WTC11 (cell line): ENCODE measurements at regions not wholly inside any gene's neighbourhood (a gene's known extent, or its start where the extent isn't known, plus 50 kb on each side); places are given as distances from the start of the nearest gene placed in this dataset.

ENCODE experiments used
- ATAC-seq: fragments of 200-7000 bp; cut with Tn5 transposase; 2 replicates; pipeline ENCODE4 v1.10.0; 2021; ENCODE audit warnings: mild to moderate bottlenecking, moderate library complexity
- CTCF ChIA-PET: fragments of 300-600 bp; sonication (Branson Sonifier 250); formaldehyde crosslinking; loops from one replicate; lab custom pipeline; 2021; ENCODE audit warnings: antibody characterized with exemption; lab: Charles Lee
- POLR2A ChIA-PET: fragments of 350-600 bp; sonication (Branson Sonifier 250); formaldehyde crosslinking; loops from one replicate; lab custom pipeline; 2021; ENCODE audit warnings: antibody characterized with exemption; lab: Charles Lee
- DNase-seq: peaks from one replicate; pipeline ENCODE4 v3.0.0; 2021; ENCODE audit warnings: low spot score
- H3K27ac Mint-ChIP-seq: 2 replicates; pipeline ENCODE4 v1.8.0; 2021; ENCODE audit warnings: mixed read lengths
- H3K27me3 Mint-ChIP-seq: 2 replicates; pipeline ENCODE4 v1.8.0; 2021; ENCODE audit warnings: low read depth, mild to moderate bottlenecking, moderate library complexity, mixed read lengths
- H3K36me3 Mint-ChIP-seq: 2 replicates; pipeline ENCODE4 v1.8.0; 2021; ENCODE audit warnings: mixed read lengths
- H3K4me1 Mint-ChIP-seq: 2 replicates; pipeline ENCODE4 v1.8.0; 2022; ENCODE audit warnings: mixed read lengths
- H3K4me3 Mint-ChIP-seq: 2 replicates; pipeline ENCODE4 v1.8.0; 2021; ENCODE audit warnings: mild to moderate bottlenecking, moderate library complexity, mixed read lengths
- H3K9me3 Mint-ChIP-seq: 2 replicates; pipeline ENCODE4 v1.8.0; 2021; ENCODE audit warnings: mixed read lengths
- AFF4 ChIP-seq: sonication (generic); formaldehyde crosslinking; IDR thresholded peaks from 2 replicates; pipeline ENCODE4 v1.8.1; 2023; ENCODE audit warnings: mild to moderate bottlenecking, missing genetic modification reagents, borderline replicate concordance
- AR ChIP-seq: fragments of 250-450 bp; sonication (Bioruptor Pico); IDR thresholded peaks from 2 replicates; pipeline ENCODE4 v1.9.0; 2021; ENCODE audit warnings: mild to moderate bottlenecking
- ELF4 ChIP-seq: sonication (generic); formaldehyde crosslinking; IDR thresholded peaks from 2 replicates; pipeline ENCODE4 v1.8.1; 2022; ENCODE audit warnings: low read depth, mild to moderate bottlenecking, moderate library complexity, missing genetic modification reagents
- FOXP1 ChIP-seq: sonication (generic); formaldehyde crosslinking; IDR thresholded peaks from 2 replicates; pipeline ENCODE4 v1.8.0; 2022; ENCODE audit warnings: missing genetic modification reagents, mild to moderate bottlenecking, moderate library complexity, borderline replicate concordance
- GRHL2 ChIP-seq: fragments of 250-450 bp; sonication (Bioruptor Pico); IDR thresholded peaks from 2 replicates; pipeline ENCODE4 v1.8.0; 2022; ENCODE audit warnings: mild to moderate bottlenecking, moderate library complexity; ENCODE audit not compliant: insufficient replicate concordance, severe bottlenecking
- GTF2I ChIP-seq: fragments of 250-450 bp; sonication (Bioruptor Pico); conservative IDR thresholded peaks from 2 replicates; pipeline ENCODE4 v1.4.0; 2021; ENCODE audit warnings: mild to moderate bottlenecking
- IRF2 ChIP-seq: sonication (generic); formaldehyde crosslinking; IDR thresholded peaks from 2 replicates; pipeline ENCODE4 v1.8.0; 2022; ENCODE audit warnings: low read depth, missing genetic modification reagents, borderline replicate concordance
- KAT7 ChIP-seq: sonication (generic); formaldehyde crosslinking; IDR thresholded peaks from 2 replicates; pipeline ENCODE4 v1.8.1; 2023; ENCODE audit warnings: missing genetic modification reagents, mild to moderate bottlenecking, borderline replicate concordance
- MXD4 ChIP-seq: fragments of 250-450 bp; sonication (Bioruptor Pico); IDR thresholded peaks from 2 replicates; pipeline ENCODE4 v1.8.0; 2021; ENCODE audit warnings: mild to moderate bottlenecking, moderate library complexity, borderline replicate concordance
- MYBL2 ChIP-seq: sonication (generic); formaldehyde crosslinking; IDR thresholded peaks from 2 replicates; pipeline ENCODE4 v1.8.1; 2023; ENCODE audit warnings: mild to moderate bottlenecking, moderate library complexity, missing genetic modification reagents
- NFATC4 ChIP-seq: fragments of 250-450 bp; sonication (Bioruptor Pico); IDR thresholded peaks from 2 replicates; pipeline ENCODE4 v1.9.0; 2021; ENCODE audit warnings: mild to moderate bottlenecking
- SOX15 ChIP-seq: fragments of 250-450 bp; sonication (Bioruptor Pico); IDR thresholded peaks from 2 replicates; pipeline ENCODE4 v1.9.0; 2021; ENCODE audit warnings: mild to moderate bottlenecking
- SP1 ChIP-seq: sonication (generic); formaldehyde crosslinking; conservative IDR thresholded peaks from 2 replicates; pipeline ENCODE4 v1.8.1; 2022; ENCODE audit warnings: missing genetic modification reagents
- TCF7 ChIP-seq: sonication (generic); formaldehyde crosslinking; IDR thresholded peaks from 2 replicates; pipeline ENCODE4 v1.8.0; 2022; ENCODE audit warnings: mild to moderate bottlenecking, low read depth, missing genetic modification reagents, moderate library complexity
- ZNF219 ChIP-seq: sonication (generic); formaldehyde crosslinking; IDR thresholded peaks from 2 replicates; pipeline ENCODE4 v1.8.0; 2023; ENCODE audit warnings: missing genetic modification reagents, mild to moderate bottlenecking, borderline replicate concordance
- ZNF416 ChIP-seq: fragments of 250-450 bp; sonication (Bioruptor Pico); IDR thresholded peaks from 2 replicates; pipeline ENCODE4 v1.9.0; 2021; ENCODE audit warnings: mild to moderate bottlenecking, inconsistent platforms
- TF ChIP-seq, protein P1 (sequence below): fragments of 200-600 bp; IDR thresholded peaks from 2 replicates; pipeline ENCODE4 v1.8.0; 2022; ENCODE audit warnings: antibody characterized with exemption
- TF ChIP-seq, protein P2 (sequence below): sonication (generic); formaldehyde crosslinking; IDR thresholded peaks from 2 replicates; pipeline ENCODE4 v1.8.1; 2023; ENCODE audit warnings: mild to moderate bottlenecking, missing genetic modification reagents, moderate library complexity
- TF ChIP-seq, protein P3 (sequence below): fragments of 250-450 bp; sonication (Bioruptor Pico); conservative IDR thresholded peaks from 2 replicates; pipeline ENCODE4 v1.9.0; 2021; ENCODE audit warnings: mild to moderate bottlenecking

- peaks cover 19% of the 10 kb centered on the region for H3K4me1 Mint-ChIP-seq
- H3K4me3 Mint-ChIP-seq = no peak overlapping the region
- ChIA-PET CTCF (no interaction called here), POLR2A (no interaction called here)
- no peaks in the 10 kb centered on the region for H3K36me3 Mint-ChIP-seq
- no peak for TF ChIP-seq TCF7
- TF ChIP-seq, protein P1, sequence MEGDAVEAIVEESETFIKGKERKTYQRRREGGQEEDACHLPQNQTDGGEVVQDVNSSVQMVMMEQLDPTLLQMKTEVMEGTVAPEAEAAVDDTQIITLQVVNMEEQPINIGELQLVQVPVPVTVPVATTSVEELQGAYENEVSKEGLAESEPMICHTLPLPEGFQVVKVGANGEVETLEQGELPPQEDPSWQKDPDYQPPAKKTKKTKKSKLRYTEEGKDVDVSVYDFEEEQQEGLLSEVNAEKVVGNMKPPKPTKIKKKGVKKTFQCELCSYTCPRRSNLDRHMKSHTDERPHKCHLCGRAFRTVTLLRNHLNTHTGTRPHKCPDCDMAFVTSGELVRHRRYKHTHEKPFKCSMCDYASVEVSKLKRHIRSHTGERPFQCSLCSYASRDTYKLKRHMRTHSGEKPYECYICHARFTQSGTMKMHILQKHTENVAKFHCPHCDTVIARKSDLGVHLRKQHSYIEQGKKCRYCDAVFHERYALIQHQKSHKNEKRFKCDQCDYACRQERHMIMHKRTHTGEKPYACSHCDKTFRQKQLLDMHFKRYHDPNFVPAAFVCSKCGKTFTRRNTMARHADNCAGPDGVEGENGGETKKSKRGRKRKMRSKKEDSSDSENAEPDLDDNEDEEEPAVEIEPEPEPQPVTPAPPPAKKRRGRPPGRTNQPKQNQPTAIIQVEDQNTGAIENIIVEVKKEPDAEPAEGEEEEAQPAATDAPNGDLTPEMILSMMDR = no peak
- TF ChIP-seq, protein P2, sequence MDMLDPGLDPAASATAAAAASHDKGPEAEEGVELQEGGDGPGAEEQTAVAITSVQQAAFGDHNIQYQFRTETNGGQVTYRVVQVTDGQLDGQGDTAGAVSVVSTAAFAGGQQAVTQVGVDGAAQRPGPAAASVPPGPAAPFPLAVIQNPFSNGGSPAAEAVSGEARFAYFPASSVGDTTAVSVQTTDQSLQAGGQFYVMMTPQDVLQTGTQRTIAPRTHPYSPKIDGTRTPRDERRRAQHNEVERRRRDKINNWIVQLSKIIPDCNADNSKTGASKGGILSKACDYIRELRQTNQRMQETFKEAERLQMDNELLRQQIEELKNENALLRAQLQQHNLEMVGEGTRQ (CRISPR knock-in tag) = no peak
- no peak for TF ChIP-seq SOX15 (CRISPR knock-in tag)
- no peak for TF ChIP-seq ZNF219 (CRISPR knock-in tag)
- no peak for TF ChIP-seq ZNF416 (CRISPR knock-in tag)
- TF ChIP-seq IRF2 (CRISPR knock-in tag) = no peak
- TF ChIP-seq AFF4 (CRISPR knock-in tag) = no peak
- no peak for TF ChIP-seq NFATC4 (CRISPR knock-in tag)
- TF ChIP-seq ELF4 (CRISPR knock-in tag) = no peak
- TF ChIP-seq, all 79 proteins: peak for 0
- no peak for DNase-seq
- Mint-ChIP-seq H3K27me3 (no peaks in the 10 kb centered on the region), H3K9me3 (peaks cover 5% of the 10 kb centered on the region; the same call in 1 of the 2 replicates), H3K27ac (no peak overlapping the region)
- no peak for ATAC-seq
Observed at GRCh38 chr2:144015655-144016245, 504.2 kb downstream of the ZEB2 start.

DNA sequence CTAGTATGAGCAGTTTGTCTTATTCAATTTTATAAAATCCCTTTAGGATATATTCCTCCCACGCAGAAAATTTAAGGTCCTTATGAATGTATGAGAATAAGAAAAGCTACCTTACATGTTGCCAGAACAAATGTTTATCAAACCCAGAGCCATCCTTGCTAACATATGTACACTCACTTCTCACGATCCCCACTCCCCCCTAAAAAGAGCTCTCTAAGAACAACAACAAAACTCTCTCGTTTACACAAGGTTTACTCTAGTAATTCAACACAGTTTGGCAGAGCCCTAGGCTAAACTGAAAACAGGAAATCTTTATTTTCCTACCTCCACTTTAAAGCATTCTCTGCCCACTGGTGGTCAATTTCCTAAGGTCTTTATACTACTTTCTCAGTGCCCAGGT is 504.9 kb downstream of the ZEB2 start:
- H3K4me3 Mint-ChIP-seq = no peak overlapping the region
- H3K36me3 Mint-ChIP-seq = no peaks in the 10 kb centered on the region
- ChIA-PET POLR2A (no interaction called here), CTCF (no interaction called here)
- H3K27me3 Mint-ChIP-seq = no peaks in the 10 kb centered on the region
- DNase-seq = no peak
- H3K27ac Mint-ChIP-seq = no peak overlapping the region
- peaks cover 5% of the 10 kb centered on the region; the same call in 1 of the 2 replicates for H3K9me3 Mint-ChIP-seq
- no peak for ATAC-seq
- H3K4me1 Mint-ChIP-seq = peaks cover 12% of the 10 kb centered on the region
- no peak for TF ChIP-seq TCF7
- TF ChIP-seq MXD4 = no peak
- no peak for TF ChIP-seq ZNF416 (CRISPR knock-in tag)
- no peak for TF ChIP-seq GRHL2 (CRISPR knock-in tag)
- TF ChIP-seq SP1 = no peak
- TF ChIP-seq MYBL2 (CRISPR knock-in tag) = no peak
- no peak for TF ChIP-seq KAT7
- no peak for TF ChIP-seq AR (CRISPR knock-in tag)
- TF ChIP-seq, protein P3, sequence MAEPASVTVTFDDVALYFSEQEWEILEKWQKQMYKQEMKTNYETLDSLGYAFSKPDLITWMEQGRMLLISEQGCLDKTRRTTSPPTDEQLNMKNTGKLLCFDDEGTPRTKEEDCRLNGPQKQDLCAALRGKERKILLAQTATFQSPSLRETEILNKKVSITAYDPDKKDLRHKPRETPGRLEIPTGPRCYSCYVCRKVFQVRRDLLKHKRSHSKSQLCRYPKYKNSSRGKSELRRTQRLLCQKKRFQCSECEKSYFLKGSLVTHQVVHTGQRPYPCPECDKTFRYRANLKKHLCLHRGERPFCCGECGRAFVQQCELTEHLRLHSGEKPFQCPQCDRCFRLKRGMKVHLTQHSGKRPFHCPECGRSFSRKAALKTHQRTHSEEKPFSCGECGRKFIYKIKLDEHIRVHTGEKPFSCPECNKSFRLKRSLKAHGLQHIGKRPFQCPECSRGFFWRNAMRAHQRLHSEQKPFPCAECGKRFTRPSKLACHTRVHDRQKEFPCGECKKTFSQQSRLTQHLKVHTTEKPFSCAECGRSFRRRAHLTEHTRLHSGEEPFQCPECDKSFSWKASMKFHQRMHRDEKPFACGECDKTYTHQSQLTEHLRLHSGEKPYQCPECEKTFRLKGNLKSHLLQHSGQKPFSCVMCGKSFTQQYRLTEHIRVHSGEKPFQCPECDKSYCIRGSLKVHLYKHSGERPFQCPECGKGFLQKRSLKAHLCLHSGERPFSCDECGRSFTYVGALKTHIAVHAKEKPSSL = no peak
- no peak for TF ChIP-seq GTF2I (CRISPR knock-in tag)
- no peak for TF ChIP-seq AFF4 (CRISPR knock-in tag)
- no peak for TF ChIP-seq FOXP1 (CRISPR knock-in tag)
